ENCODE measurements at regions not wholly inside any gene's neighbourhood (a gene's known extent, or its start where the extent isn't known, plus 50 kb on each side); places are given as distances from the start of the nearest gene placed in this dataset.
"Not testable (repeated sequence)": the region's sequence is repeated elsewhere in the genome, so short reads cannot be mapped to it uniquely, and the experiment has no call there.

- DNase-seq (ENCODE audit: low spot score), result no peak
These were observed 474.2 kb upstream of the CHRM3 start for GRCh38 chr1:238912148-238912547.

- not testable (repeated sequence) for DNase-seq (ENCODE audit: low spot score)
These were observed 483.6 kb upstream of the CHRM3 start for GRCh38 chr1:238902752-238903151.

DNA sequence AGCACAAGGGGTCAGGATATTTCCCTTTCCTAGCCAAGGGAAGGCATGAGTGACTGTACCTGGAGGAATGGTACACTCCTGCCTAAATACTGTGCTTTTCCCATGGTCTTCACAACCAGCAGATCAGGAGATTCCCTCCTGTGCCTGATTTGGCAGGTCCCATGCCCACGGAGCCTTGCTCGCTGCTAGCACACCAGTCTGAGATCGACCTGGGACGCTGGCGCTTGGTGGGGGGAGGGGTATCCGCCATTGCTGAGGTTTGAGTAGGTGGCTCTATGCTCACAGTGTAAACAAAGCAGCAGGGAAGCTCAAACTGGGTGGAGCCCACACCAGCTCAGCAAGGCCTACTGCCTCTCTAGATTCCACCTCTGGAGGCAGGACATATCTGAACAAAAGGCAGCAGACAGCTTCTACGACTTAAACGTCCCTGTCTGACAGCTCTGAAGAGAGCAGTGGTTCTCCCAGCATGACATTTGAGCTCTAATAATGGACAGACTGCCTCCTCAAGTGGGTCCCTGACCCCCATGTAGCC is 486.0 kb upstream of the CHRM3 start:
- no peak for DNase-seq (ENCODE audit: low spot score)

DNA sequence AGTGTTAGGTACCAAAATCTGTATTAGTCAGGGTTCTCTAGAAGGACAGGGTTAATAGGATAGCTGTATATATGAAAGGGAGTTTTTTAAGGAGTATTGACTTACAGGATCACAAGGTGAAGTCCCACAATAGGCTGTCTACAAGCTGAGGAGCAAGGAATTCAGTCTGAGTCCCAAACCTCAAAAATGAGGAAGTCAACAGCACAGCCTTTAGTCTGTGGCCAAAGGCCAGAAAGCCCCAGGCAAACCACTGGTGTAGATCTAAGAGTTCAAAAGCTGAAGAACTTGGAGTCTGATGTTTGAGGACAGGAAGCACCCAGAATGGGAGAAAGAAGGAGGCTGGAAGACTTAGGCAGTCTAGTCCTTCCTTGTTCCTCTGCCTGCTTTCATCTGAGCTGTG is 487.5 kb upstream of the CHRM3 start:
- DNase-seq (ENCODE audit: low spot score), result no peak

- DNase-seq (ENCODE audit: low spot score), result no peak
These were observed 490.5 kb upstream of the CHRM3 start for GRCh38 chr1:238895911-238896310.

DNA sequence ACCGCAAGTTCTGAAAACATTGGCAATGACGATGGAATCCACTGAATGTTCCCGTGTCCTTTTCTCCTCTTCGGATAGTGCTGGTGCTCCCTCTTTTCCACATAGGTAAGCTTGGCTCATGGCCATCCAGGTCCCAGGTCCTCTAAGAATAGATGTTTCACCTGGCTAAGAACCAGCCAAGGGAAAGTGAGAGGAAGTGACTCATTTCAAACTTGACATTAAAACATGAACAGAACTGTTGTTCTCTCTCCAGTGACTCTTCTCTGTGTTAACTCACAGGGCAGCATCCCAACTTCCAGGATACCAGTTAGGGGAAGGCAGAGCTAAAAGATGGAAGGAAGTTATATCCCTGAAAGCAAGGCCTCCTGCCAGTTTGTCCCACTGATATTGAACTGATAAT is 493.8 kb upstream of the CHRM3 start:
- no peak for DNase-seq (ENCODE audit: low spot score)

DNA sequence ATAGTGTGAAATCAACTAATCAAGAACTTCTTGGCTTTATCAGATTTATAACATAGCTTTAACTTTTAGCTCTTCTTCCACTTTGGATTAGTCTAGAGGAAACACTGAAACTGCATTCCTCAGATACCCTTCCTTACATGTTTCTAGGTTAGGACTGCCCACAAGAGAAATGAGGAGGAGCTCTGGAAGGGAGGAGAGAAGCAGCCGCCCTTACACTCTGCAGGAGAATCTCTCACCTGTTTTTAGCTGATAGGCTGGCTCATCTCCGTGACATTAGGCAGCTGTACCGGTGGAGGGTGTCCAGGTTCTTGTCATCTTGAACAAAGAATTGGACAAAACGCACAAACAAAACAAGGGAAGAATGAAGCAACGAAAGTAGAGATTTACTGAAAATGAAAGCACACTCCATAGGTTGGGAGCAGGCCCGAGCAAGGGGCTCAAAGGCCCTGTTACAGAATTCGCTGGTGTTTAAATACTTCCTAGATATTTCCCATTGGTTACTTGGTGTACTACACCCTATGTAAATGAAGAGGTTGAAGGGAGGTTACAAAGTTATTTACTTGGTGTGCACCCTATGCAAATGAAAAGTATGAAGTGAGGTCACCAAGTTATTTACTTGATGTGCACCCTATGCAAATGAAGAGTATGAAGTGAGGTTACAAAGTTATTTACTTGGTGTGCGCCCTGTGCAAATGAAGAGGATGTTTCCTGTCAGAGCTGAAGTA is 524.9 kb upstream of the CHRM3 start:
- DNase-seq (ENCODE audit: low spot score), result no peak

GRCh38 chr1:238833919-238834318 is 552.4 kb upstream of the CHRM3 start:
- DNase-seq (ENCODE audit: low spot score), result no peak

- no peak for DNase-seq (ENCODE audit: low spot score)
These were observed 554.3 kb upstream of the CHRM3 start for GRCh38 chr1:238832106-238832505.

- no peak for DNase-seq (ENCODE audit: low spot score)
These were observed 556.2 kb upstream of the CHRM3 start for GRCh38 chr1:238830036-238830611.

DNA sequence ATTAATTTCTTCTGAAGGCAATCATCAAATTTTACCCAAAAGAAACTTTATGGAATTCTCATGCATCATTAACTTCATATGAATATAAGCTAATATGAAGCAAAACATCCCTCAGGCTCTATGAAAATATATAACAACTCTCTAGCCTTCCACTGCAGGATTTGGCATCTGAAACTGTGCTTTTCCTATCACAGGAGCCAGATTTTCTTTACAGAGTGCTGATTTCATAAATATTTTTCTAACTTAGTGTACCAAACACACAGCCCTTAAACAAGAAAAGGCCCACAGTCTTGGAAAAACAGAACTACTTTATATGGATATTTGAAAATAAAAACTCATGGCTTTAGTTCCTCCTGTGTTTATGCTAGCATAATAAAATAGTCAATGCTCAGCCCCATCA is 559.5 kb upstream of the CHRM3 start:
- DNase-seq (ENCODE audit: low spot score), result no peak

GRCh38 chr1:238823416-238823815 is 563.0 kb upstream of the CHRM3 start:
- DNase-seq (ENCODE audit: low spot score), result no peak

GRCh38 chr1:238811211-238811879 is 575.0 kb upstream of the CHRM3 start:
- no peak for DNase-seq (ENCODE audit: low spot score)

GRCh38 chr1:238790882-238791281 is 595.5 kb upstream of the CHRM3 start:
- DNase-seq (ENCODE audit: low spot score), result no peak

GRCh38 chr1:238789916-238790667 is 596.3 kb upstream of the CHRM3 start:
- no peak for DNase-seq (ENCODE audit: low spot score)

- DNase-seq (ENCODE audit: low spot score), result no peak
These were observed 598.9 kb upstream of the CHRM3 start for GRCh38 chr1:238787471-238787870.

DNA sequence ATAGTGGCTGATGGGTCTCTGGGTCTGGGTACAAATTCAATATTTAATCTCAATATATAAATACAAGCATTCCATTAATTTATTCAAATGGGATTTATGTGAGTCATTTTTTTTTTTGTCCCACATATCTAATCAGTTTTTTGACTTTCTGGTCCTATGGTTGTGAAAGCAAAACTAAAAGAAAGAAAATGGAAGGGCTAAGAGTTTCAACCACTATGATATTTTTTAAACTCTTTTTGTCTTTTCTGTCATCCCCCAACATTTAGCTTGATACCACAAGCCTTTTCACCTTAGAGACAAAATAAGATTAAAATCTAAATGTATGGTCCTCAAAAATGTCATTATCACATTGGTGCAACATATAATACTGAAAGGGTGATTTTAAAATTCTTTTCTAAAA is 602.7 kb upstream of the CHRM3 start:
- DNase-seq (ENCODE audit: low spot score), result no peak

GRCh38 chr1:238779716-238780115 is 606.7 kb upstream of the CHRM3 start:
- no peak for DNase-seq (ENCODE audit: low spot score)

DNA sequence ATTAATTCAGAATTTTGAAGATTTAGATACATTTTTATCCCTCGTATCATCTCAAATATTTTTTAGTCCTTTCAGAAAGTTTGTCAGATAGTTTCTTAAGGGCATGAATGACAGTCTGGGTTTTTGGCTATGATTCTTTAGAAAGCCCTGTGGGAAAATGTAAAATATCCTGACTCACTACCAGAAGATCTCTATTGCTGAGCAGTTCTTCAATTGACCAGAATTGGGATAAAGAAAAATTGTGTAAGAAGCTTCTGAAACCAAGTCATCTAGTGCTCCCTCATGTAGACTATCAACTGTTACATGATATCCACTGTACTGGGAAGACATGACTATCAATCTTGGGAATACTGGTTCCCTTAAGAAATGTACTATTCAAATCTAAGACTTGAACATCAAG is 608.3 kb upstream of the CHRM3 start:
- DNase-seq (ENCODE audit: low spot score), result no peak

GRCh38 chr1:238777551-238777950 is 608.8 kb upstream of the CHRM3 start:
- DNase-seq (ENCODE audit: low spot score), result no peak

DNA sequence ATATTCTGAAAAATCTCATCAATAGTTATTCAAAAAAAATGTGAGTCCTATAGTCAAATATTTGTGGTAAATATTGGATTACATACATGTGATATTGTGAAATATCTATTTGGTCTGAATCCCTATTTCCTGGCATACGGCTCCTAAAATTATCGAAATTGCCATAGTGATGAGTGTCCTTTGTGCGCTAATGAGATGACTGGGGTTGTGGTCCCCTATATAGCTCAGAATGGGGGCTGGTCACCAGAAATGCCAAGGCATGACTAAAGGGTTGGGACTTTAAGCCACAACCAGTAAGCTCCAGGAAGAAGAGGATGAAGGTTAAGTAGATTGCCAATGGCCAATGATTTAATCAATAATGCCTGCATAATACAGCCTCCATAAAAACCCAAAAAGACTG is 610.2 kb upstream of the CHRM3 start:
- DNase-seq (ENCODE audit: low spot score), result no peak

DNA sequence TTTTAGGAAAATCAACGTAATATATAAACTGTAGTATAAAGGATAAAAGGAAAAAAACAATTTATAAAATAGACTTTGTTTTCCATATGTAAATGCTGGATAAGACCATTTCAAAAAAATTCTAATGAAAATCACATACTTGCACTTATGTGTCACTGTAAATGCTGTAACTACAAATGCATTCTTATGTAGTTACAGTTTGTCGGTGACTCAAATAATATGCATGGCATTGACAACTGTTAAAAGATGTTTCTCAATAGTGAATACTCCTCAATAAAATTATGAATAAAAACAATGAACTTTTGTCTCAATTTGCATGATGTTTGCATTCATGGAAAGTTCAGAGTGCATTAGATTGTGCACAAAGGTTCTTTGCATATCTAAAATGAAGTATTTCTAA is 614.0 kb upstream of the CHRM3 start:
- DNase-seq (ENCODE audit: low spot score), result no peak

GRCh38 chr1:238767321-238767720 is 619.0 kb upstream of the CHRM3 start:
- DNase-seq (ENCODE audit: low spot score), result no peak

All from putamen (tissue), 1 donor.